ENCODE measurements at regions not wholly inside any gene's neighbourhood (a gene's known extent, or its start where the extent isn't known, plus 50 kb on each side); places are given as distances from the start of the nearest gene placed in this dataset.

GRCh38 chr14:82537831-82538230 is 1004.2 kb upstream of the SEL1L start:
- TF ChIP-seq SIN3A (IDR thresholded peaks at IDR 0.05; ENCODE audit: borderline replicate concordance, insufficient read depth, low read length) (no peak), TAF1 (IDR thresholded peaks at IDR 0.05; ENCODE audit: borderline replicate concordance, insufficient read depth, low read length) (no peak), POLR2AphosphoS5 (IDR thresholded peaks at IDR 0.05; ENCODE audit: low read depth, low read length) (no peak), REST (IDR thresholded peaks at IDR 0.05; ENCODE audit: insufficient read depth in 1 of 2, low read depth in 2 of 2, low read length in 2 of 2) (no peak), FOXP2 (optimal IDR thresholded peaks at IDR 0.05; ENCODE audit: borderline replicate concordance, extremely low read depth, extremely low read length, insufficient read depth) (no peak)
